ENCODE measurements at regions not wholly inside any gene's neighbourhood (a gene's known extent, or its start where the extent isn't known, plus 50 kb on each side); places are given as distances from the start of the nearest gene placed in this dataset.

DNA sequence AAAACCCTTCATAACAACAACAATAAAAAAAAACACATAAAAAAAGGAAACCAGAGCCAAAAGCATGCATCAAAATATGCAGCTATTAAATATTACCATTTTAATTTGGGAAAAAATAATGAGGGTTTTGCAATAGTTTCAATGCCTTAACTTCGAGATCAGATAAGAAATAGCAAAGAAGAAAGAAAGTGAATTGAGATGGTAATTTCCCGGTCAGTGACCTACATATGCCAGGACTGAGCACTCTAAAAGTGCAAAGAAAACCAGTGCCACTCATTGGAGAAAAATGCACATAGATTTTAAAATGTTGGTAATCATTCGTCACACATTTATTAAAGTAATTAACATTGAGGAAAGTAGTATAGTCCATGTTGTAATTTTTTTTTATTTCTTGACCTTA, 944.2 kb downstream of the EFNB2 start:
- no peak overlapping the region for H2BK120ac ChIP-seq (ENCODE audit: low read depth, low read length)
- DNase-seq (ENCODE audit: low spot score): no peak
- no peak overlapping the region for H3K18ac ChIP-seq (ENCODE audit: low read length)
- H2BK5ac ChIP-seq (ENCODE audit: low read length): no peak overlapping the region
- peaks cover 0 to 3% of the 10 kb centered on the region in 2 donors for H3K4me1 ChIP-seq (ENCODE audit: control insufficient read depth in 2 of 2, insufficient read depth in 1 of 2, low read depth in 1 of 2, low read length in 2 of 2)
- H4K91ac ChIP-seq (ENCODE audit: low read depth, low read length, poor library complexity): no peak overlapping the region
- H4K8ac ChIP-seq (ENCODE audit: low read depth, low read length): no peak overlapping the region
- H3K14ac ChIP-seq (ENCODE audit: low read length): no peak overlapping the region
- no peaks in the 10 kb centered on the region for H3K9me3 ChIP-seq (replicated peaks in 1 of 2; ENCODE audit: control insufficient read depth in 2 of 2, insufficient read depth in 1 of 2, low read depth in 1 of 2, low read length in 2 of 2)
- H3K4me3 ChIP-seq (ENCODE audit: low read length in 2 of 2): no peak overlapping the region
- no peak overlapping the region for H2BK15ac ChIP-seq (ENCODE audit: low read length)
- H3K4ac ChIP-seq (ENCODE audit: low read length): no peak overlapping the region
- H3K9ac ChIP-seq (ENCODE audit: low read depth, low read length, poor library complexity): no peak overlapping the region
- H3K36me3 ChIP-seq (replicated peaks in 1 of 2; ENCODE audit: control insufficient read depth in 2 of 2, insufficient read depth in 2 of 2, low read length in 2 of 2): no peaks in the 10 kb centered on the region
- no peak overlapping the region for H3K4me2 ChIP-seq (ENCODE audit: insufficient read depth, low read length, poor library complexity, severe bottlenecking)
- H2AK5ac ChIP-seq (ENCODE audit: low read depth, low read length): no peak overlapping the region
- H2BK12ac ChIP-seq (ENCODE audit: low read length): no peak overlapping the region
- H3K27me3 ChIP-seq (ENCODE audit: control insufficient read depth in 3 of 3, insufficient read depth in 3 of 3, low read depth in 1 of 3, low read length in 3 of 3): no peaks in the 10 kb centered on the region
- WGBS, 2 donors (ENCODE audit: extremely low coverage in 2 of 2, insufficient read length in 2 of 2, insufficient replicate concordance in 1 of 2): no CpG with 5 or more reads among the region's 3 CpGs
- no peak overlapping the region for H3K23ac ChIP-seq (ENCODE audit: low read depth, low read length, poor library complexity)
- no peaks in the 10 kb centered on the region for H3K79me1 ChIP-seq (ENCODE audit: low read depth, low read length)
- no peak overlapping the region for H2AFZ ChIP-seq (ENCODE audit: low read length)
- no peak overlapping the region for H3K27ac ChIP-seq (replicated peaks; ENCODE audit: low read length)

DNA sequence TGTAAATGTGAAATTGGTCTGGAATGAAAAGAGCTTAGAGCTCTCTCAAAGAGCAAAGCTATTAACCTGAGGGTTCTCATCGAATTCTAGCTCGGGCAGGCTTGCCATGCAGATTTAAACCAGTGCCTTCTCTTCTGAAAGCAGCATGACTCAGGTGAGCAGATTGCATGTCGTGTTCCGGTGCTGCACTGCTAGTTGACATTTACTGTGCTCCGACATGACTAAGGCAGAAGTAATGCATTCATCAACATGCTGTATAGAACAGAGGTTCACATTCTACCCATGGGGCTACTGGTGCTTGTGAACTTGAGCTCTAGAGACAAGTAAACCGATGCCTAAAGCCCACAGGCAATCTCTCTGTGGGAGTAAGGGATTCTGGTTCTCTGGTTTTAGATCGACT, 947.7 kb downstream of the EFNB2 start:
- H3K27ac ChIP-seq (replicated peaks; ENCODE audit: low read length): no peak overlapping the region
- no peak overlapping the region for H3K9ac ChIP-seq (ENCODE audit: low read depth, low read length, poor library complexity)
- no peak overlapping the region for H4K8ac ChIP-seq (ENCODE audit: low read depth, low read length)
- H3K27me3 ChIP-seq (ENCODE audit: control insufficient read depth in 3 of 3, insufficient read depth in 3 of 3, low read depth in 1 of 3, low read length in 3 of 3): no peaks in the 10 kb centered on the region
- WGBS, 2 donors (ENCODE audit: extremely low coverage in 2 of 2, insufficient read length in 2 of 2, insufficient replicate concordance in 1 of 2): no CpG with 5 or more reads among the region's 7 CpGs
- no peak overlapping the region for H3K4me3 ChIP-seq (ENCODE audit: low read length in 2 of 2)
- H3K18ac ChIP-seq (ENCODE audit: low read length): no peak overlapping the region
- no peak overlapping the region for H2BK15ac ChIP-seq (ENCODE audit: low read length)
- H3K79me1 ChIP-seq (ENCODE audit: low read depth, low read length): no peaks in the 10 kb centered on the region
- no peak overlapping the region for H4K91ac ChIP-seq (ENCODE audit: low read depth, low read length, poor library complexity)
- no peak overlapping the region for H2AFZ ChIP-seq (ENCODE audit: low read length)
- peaks cover 0 to 3% of the 10 kb centered on the region in 2 donors for H3K4me1 ChIP-seq (ENCODE audit: control insufficient read depth in 2 of 2, insufficient read depth in 1 of 2, low read depth in 1 of 2, low read length in 2 of 2)
- no peak for DNase-seq (ENCODE audit: low spot score)
- no peak overlapping the region for H2AK5ac ChIP-seq (ENCODE audit: low read depth, low read length)
- no peak overlapping the region for H3K14ac ChIP-seq (ENCODE audit: low read length)
- H3K23ac ChIP-seq (ENCODE audit: low read depth, low read length, poor library complexity): no peak overlapping the region
- H3K9me3 ChIP-seq (replicated peaks in 1 of 2; ENCODE audit: control insufficient read depth in 2 of 2, insufficient read depth in 1 of 2, low read depth in 1 of 2, low read length in 2 of 2): no peaks in the 10 kb centered on the region
- H3K36me3 ChIP-seq (replicated peaks in 1 of 2; ENCODE audit: control insufficient read depth in 2 of 2, insufficient read depth in 2 of 2, low read length in 2 of 2): no peaks in the 10 kb centered on the region
- H2BK12ac ChIP-seq (ENCODE audit: low read length): no peak overlapping the region
- no peak overlapping the region for H2BK120ac ChIP-seq (ENCODE audit: low read depth, low read length)
- no peak overlapping the region for H3K4ac ChIP-seq (ENCODE audit: low read length)
- H2BK5ac ChIP-seq (ENCODE audit: low read length): no peak overlapping the region
- no peak overlapping the region for H3K4me2 ChIP-seq (ENCODE audit: insufficient read depth, low read length, poor library complexity, severe bottlenecking)

DNA sequence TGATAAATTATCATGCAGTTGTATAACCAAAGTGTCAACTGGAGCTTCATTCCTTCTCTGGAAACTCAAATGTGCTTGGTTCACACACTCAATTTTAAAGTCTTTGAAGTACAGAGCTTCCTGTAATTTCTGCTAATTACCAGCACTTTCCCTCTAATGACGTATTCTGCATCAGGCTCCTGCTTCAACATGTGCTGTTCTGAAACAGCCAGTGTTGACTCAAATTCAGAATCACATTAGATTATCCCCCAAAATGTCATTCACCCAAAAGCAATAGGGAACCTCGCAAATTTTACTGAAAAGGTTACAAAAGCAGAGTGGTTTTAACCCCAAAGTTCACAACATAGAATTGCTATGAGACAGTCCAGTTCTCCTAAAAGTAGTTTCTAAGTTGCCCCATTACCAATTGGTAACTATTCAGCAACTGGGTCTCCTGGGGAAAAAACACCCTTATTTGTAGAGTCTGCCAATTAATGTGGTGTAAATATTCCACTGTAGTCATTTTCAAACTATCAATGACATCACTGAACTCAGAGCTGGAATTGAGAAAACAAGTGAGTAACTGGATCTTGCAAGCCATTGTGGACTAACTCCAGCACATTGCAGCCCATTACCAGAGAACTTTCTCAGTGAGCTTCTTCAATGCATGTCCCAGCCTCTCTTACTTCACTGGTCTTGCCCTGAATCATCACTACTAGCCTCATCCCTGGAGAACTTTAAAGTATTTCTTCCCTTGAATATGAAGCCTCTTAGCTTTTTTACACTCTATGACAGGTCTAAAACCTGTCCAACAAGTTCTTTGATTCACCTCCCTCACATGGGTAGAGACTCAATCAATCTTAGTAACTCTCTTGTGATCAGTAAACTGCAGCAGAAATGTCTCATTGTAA, 955.4 kb downstream of the EFNB2 start:
- Histone ChIP-seq H3K4me1 (ENCODE audit: control insufficient read depth in 2 of 2, insufficient read depth in 1 of 2, low read depth in 1 of 2, low read length in 2 of 2) (no peaks in the 10 kb centered on the region), H3K27me3 (ENCODE audit: control insufficient read depth in 3 of 3, insufficient read depth in 3 of 3, low read depth in 1 of 3, low read length in 3 of 3) (no peaks in the 10 kb centered on the region), H2AK5ac (ENCODE audit: low read depth, low read length) (no peak overlapping the region), H2AFZ (ENCODE audit: low read length) (no peak overlapping the region), H4K8ac (ENCODE audit: low read depth, low read length) (no peak overlapping the region), H3K27ac (replicated peaks; ENCODE audit: low read length) (no peak overlapping the region), H3K23ac (ENCODE audit: low read depth, low read length, poor library complexity) (no peak overlapping the region), H4K91ac (ENCODE audit: low read depth, low read length, poor library complexity) (no peak overlapping the region), H2BK15ac (ENCODE audit: low read length) (no peak overlapping the region), H3K9ac (ENCODE audit: low read depth, low read length, poor library complexity) (no peak overlapping the region), H3K79me1 (ENCODE audit: low read depth, low read length) (no peaks in the 10 kb centered on the region), H3K14ac (ENCODE audit: low read length) (no peak overlapping the region), H3K4me2 (ENCODE audit: insufficient read depth, low read length, poor library complexity, severe bottlenecking) (no peak overlapping the region), H3K4ac (ENCODE audit: low read length) (no peak overlapping the region), H3K4me3 (ENCODE audit: low read length in 2 of 2) (no peak overlapping the region), H3K36me3 (replicated peaks in 1 of 2; ENCODE audit: control insufficient read depth in 2 of 2, insufficient read depth in 2 of 2, low read length in 2 of 2) (no peaks in the 10 kb centered on the region), H3K9me3 (replicated peaks in 1 of 2; ENCODE audit: control insufficient read depth in 2 of 2, insufficient read depth in 1 of 2, low read depth in 1 of 2, low read length in 2 of 2) (peaks cover 2% of the 10 kb centered on the region in 2 donors), H2BK12ac (ENCODE audit: low read length) (no peak overlapping the region), H3K18ac (ENCODE audit: low read length) (no peak overlapping the region), H2BK120ac (ENCODE audit: low read depth, low read length) (no peak overlapping the region), H2BK5ac (ENCODE audit: low read length) (no peak overlapping the region)
- WGBS, 2 donors (ENCODE audit: extremely low coverage in 2 of 2, insufficient read length in 2 of 2, insufficient replicate concordance in 1 of 2): no CpG with 5 or more reads among the region's 2 CpGs
- DNase-seq (ENCODE audit: low spot score): no peak

DNA sequence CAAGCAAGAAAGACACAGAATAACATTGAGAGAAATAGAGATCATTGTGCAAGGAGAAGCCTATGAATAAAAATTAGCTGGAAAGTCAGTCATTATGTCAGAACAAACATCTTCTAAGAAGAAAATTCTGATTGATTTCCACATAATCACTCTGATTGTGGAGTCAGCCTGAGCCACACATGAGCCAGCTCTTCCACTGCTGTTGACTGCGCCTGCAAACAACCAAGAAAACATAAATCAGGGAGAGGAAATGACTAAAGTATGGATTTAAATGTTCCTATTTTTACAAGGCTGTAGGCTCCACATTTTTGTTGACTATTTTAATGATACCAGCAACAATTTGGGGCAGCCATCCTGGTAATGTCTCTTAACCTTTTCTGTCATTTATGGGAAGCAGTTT, 962.3 kb downstream of the EFNB2 start:
- Histone ChIP-seq H3K4ac (ENCODE audit: low read length) (no peak overlapping the region), H3K79me1 (ENCODE audit: low read depth, low read length) (no peaks in the 10 kb centered on the region), H3K18ac (ENCODE audit: low read length) (no peak overlapping the region), H2AFZ (ENCODE audit: low read length) (peak overlapping the region; percentile 11), H3K27me3 (ENCODE audit: control insufficient read depth in 3 of 3, insufficient read depth in 3 of 3, low read depth in 1 of 3, low read length in 3 of 3) (no peaks in the 10 kb centered on the region), H3K4me1 (ENCODE audit: control insufficient read depth in 2 of 2, insufficient read depth in 1 of 2, low read depth in 1 of 2, low read length in 2 of 2) (no peaks in the 10 kb centered on the region), H2AK5ac (ENCODE audit: low read depth, low read length) (no peak overlapping the region), H3K27ac (replicated peaks; ENCODE audit: low read length) (no peak overlapping the region), H3K36me3 (replicated peaks in 1 of 2; ENCODE audit: control insufficient read depth in 2 of 2, insufficient read depth in 2 of 2, low read length in 2 of 2) (no peaks in the 10 kb centered on the region), H3K9ac (ENCODE audit: low read depth, low read length, poor library complexity) (no peak overlapping the region), H2BK15ac (ENCODE audit: low read length) (no peak overlapping the region), H3K14ac (ENCODE audit: low read length) (no peak overlapping the region), H3K23ac (ENCODE audit: low read depth, low read length, poor library complexity) (no peak overlapping the region), H4K8ac (ENCODE audit: low read depth, low read length) (no peak overlapping the region), H3K4me2 (ENCODE audit: insufficient read depth, low read length, poor library complexity, severe bottlenecking) (no peak overlapping the region), H2BK12ac (ENCODE audit: low read length) (no peak overlapping the region), H3K9me3 (replicated peaks in 1 of 2; ENCODE audit: control insufficient read depth in 2 of 2, insufficient read depth in 1 of 2, low read depth in 1 of 2, low read length in 2 of 2) (peaks cover 2 to 8% of the 10 kb centered on the region in 2 donors), H4K91ac (ENCODE audit: low read depth, low read length, poor library complexity) (no peak overlapping the region), H2BK120ac (ENCODE audit: low read depth, low read length) (no peak overlapping the region), H3K4me3 (ENCODE audit: low read length in 2 of 2) (no peak overlapping the region), H2BK5ac (ENCODE audit: low read length) (no peak overlapping the region)
- WGBS, 2 donors (ENCODE audit: extremely low coverage in 2 of 2, insufficient read length in 2 of 2, insufficient replicate concordance in 1 of 2): no CpG with 5 or more reads among the region's 1 CpG
- no peak for DNase-seq (ENCODE audit: low spot score)

All from neuronal stem cell (in vitro differentiated cells).